ENCODE measurements at regions not wholly inside any gene's neighbourhood (a gene's known extent, or its start where the extent isn't known, plus 50 kb on each side); places are given as distances from the start of the nearest gene placed in this dataset.

DNA sequence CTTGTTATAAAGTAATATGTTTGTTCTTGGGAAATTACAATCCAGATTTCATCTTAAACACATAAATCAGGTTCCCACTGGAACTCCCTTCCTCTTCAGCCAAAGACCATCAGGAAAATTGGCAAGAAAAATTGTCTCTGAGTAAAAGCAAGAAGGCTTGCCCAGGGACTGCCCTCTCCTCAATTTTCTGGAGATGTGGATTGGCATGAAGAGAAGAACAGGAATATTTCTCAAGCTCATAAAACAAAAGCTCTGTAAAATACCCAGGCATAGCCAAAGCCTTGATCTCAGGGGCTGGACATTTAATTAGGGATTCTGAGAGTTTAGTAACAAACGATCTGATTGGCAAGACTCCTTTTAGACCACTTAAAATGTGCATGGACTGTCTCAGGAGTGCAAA lies 223.4 kb downstream of the ZNF608 start:
- no peaks in the 10 kb centered on the region for H3K36me3 ChIP-seq (ENCODE audit: control insufficient read depth in 2 of 2, extremely low read depth in 1 of 2, insufficient read depth in 2 of 2, low read length in 2 of 2)
- H3K79me2 ChIP-seq (ENCODE audit: control insufficient read depth, insufficient read depth, low read length), result no peaks in the 10 kb centered on the region
- H3K9me1 ChIP-seq (ENCODE audit: control insufficient read depth, extremely low read depth, insufficient read depth, low read length), result no peaks in the 10 kb centered on the region
- H3K9me3 ChIP-seq (ENCODE audit: control insufficient read depth, low read depth, low read length), result no peaks in the 10 kb centered on the region
- H3K4me1 ChIP-seq (ENCODE audit: control insufficient read depth, extremely low read depth, insufficient read depth, low read length), result no peaks in the 10 kb centered on the region
- no peak for FAIRE-seq
- H3K9ac ChIP-seq (ENCODE audit: control insufficient read depth, extremely low read depth, insufficient read depth, low read length), result no peak overlapping the region
- dilution Hi-C loops (cut with MboI; ENCODE audit: extremely low pct_ligation_motif_present, low sequenced_read_pairs), result no loop called here
- TF ChIP-seq, protein P1, sequence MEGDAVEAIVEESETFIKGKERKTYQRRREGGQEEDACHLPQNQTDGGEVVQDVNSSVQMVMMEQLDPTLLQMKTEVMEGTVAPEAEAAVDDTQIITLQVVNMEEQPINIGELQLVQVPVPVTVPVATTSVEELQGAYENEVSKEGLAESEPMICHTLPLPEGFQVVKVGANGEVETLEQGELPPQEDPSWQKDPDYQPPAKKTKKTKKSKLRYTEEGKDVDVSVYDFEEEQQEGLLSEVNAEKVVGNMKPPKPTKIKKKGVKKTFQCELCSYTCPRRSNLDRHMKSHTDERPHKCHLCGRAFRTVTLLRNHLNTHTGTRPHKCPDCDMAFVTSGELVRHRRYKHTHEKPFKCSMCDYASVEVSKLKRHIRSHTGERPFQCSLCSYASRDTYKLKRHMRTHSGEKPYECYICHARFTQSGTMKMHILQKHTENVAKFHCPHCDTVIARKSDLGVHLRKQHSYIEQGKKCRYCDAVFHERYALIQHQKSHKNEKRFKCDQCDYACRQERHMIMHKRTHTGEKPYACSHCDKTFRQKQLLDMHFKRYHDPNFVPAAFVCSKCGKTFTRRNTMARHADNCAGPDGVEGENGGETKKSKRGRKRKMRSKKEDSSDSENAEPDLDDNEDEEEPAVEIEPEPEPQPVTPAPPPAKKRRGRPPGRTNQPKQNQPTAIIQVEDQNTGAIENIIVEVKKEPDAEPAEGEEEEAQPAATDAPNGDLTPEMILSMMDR (optimal IDR thresholded peaks at IDR 0.05 in 1 of 3, IDR thresholded peaks at IDR 0.05 in 1 of 3, conservative IDR thresholded peaks at IDR 0.05 in 1 of 3; ENCODE audit: extremely low read depth in 1 of 3, insufficient read depth in 2 of 3, low read length in 3 of 3), result no peak
- TF ChIP-seq EZH2 (IDR thresholded peaks at IDR 0.05; ENCODE audit: low read length), result no peak
- no peak for DNase-seq (ENCODE audit: low read depth, low spot score)
- no peaks in the 10 kb centered on the region for H3K27me3 ChIP-seq (ENCODE audit: control insufficient read depth, extremely low read depth, insufficient read depth, low read length)
- no peak overlapping the region for H3K27ac ChIP-seq (ENCODE audit: control insufficient read depth, insufficient read depth, low read length)
- no peaks in the 10 kb centered on the region for H4K20me1 ChIP-seq (ENCODE audit: control insufficient read depth, extremely low read depth, insufficient read depth, low read length)
- no peak overlapping the region for H2AFZ ChIP-seq (ENCODE audit: control insufficient read depth, low read length)
- H3K4me2 ChIP-seq (ENCODE audit: control insufficient read depth, extremely low read depth, insufficient read depth, low read depth, low read length), result no peak overlapping the region
- H3K4me3 ChIP-seq (ENCODE audit: control insufficient read depth in 2 of 3, extremely low read depth in 1 of 3, insufficient read depth in 2 of 3, low read depth in 1 of 3, low read length in 3 of 3), result no peak overlapping the region

DNA sequence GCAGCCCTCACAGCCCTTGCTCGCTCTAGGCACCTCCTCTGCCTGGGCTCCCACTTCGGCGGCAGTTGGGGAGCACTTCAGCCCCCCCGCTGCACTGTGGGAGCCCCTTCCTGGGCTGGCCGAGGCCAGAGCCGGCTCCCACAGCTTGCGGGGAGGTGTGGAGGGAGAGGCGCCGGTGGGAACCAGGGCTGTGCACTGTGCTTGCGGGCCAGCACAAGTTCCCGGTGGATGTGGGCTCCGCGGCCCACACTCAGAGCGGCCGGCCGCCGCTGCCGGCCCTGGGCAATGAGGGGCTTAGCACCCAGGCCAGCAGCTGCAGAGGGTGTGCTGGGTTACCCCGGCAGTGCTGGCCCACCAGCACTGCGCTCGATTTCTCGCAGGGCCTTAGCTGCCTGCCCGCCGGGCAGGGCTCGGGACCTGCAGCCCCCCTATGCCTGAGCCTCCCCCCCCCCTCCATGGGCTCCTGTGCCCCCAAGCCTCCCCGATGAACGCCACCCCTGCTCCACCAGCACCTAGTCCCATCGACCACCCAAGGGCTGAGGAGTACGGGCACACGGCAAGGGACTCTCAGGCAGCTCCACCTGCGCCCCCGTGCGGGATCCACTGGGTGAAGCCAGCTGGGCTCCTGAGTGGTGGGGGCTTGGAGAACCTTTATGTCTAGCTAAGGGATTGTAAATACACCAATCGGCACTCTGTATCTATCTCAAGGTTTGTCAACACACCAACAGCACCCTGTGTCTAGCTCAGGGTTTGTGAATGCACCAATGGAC lies 224.8 kb downstream of the ZNF608 start:
- no peak overlapping the region for H3K9ac ChIP-seq (ENCODE audit: control insufficient read depth, extremely low read depth, insufficient read depth, low read length)
- dilution Hi-C loops (cut with MboI; ENCODE audit: extremely low pct_ligation_motif_present, low sequenced_read_pairs), result no loop called here
- DNase-seq (ENCODE audit: low read depth, low spot score) (no peak), FAIRE-seq (no peak)
- no peaks in the 10 kb centered on the region for H4K20me1 ChIP-seq (ENCODE audit: control insufficient read depth, extremely low read depth, insufficient read depth, low read length)
- no peaks in the 10 kb centered on the region for H3K27me3 ChIP-seq (ENCODE audit: control insufficient read depth, extremely low read depth, insufficient read depth, low read length)
- no peak overlapping the region for H2AFZ ChIP-seq (ENCODE audit: control insufficient read depth, low read length)
- H3K4me3 ChIP-seq (ENCODE audit: control insufficient read depth in 2 of 3, extremely low read depth in 1 of 3, insufficient read depth in 2 of 3, low read depth in 1 of 3, low read length in 3 of 3), result no peak overlapping the region
- H3K9me1 ChIP-seq (ENCODE audit: control insufficient read depth, extremely low read depth, insufficient read depth, low read length), result no peaks in the 10 kb centered on the region
- H3K27ac ChIP-seq (ENCODE audit: control insufficient read depth, insufficient read depth, low read length), result no peak overlapping the region
- TF ChIP-seq, protein P1 (optimal IDR thresholded peaks at IDR 0.05 in 1 of 3, IDR thresholded peaks at IDR 0.05 in 1 of 3, conservative IDR thresholded peaks at IDR 0.05 in 1 of 3; ENCODE audit: extremely low read depth in 1 of 3, insufficient read depth in 2 of 3, low read length in 3 of 3), result no peak
- TF ChIP-seq EZH2 (IDR thresholded peaks at IDR 0.05; ENCODE audit: low read length), result no peak
- no peaks in the 10 kb centered on the region for H3K36me3 ChIP-seq (ENCODE audit: control insufficient read depth in 2 of 2, extremely low read depth in 1 of 2, insufficient read depth in 2 of 2, low read length in 2 of 2)
- no peak overlapping the region for H3K4me2 ChIP-seq (ENCODE audit: control insufficient read depth, extremely low read depth, insufficient read depth, low read depth, low read length)
- H3K4me1 ChIP-seq (ENCODE audit: control insufficient read depth, extremely low read depth, insufficient read depth, low read length), result no peaks in the 10 kb centered on the region
- H3K9me3 ChIP-seq (ENCODE audit: control insufficient read depth, low read depth, low read length), result no peaks in the 10 kb centered on the region
- no peaks in the 10 kb centered on the region for H3K79me2 ChIP-seq (ENCODE audit: control insufficient read depth, insufficient read depth, low read length)

All from keratinocyte (primary cell).